Fibroblast of lung (primary cell): ENCODE measurements at regions not wholly inside any gene's neighbourhood (a gene's known extent, or its start where the extent isn't known, plus 50 kb on each side); places are given as distances from the start of the nearest gene placed in this dataset.

Experiments
- EZH2 ChIP-seq: IDR thresholded peaks from 2 replicates; pipeline ENCODE4 v1.5.1; 2012; ENCODE audit warnings: low read length, control low read depth, mild to moderate bottlenecking; ENCODE audit errors: missing control alignments
- TF ChIP-seq, protein P1 (sequence below), 2 donors: IDR thresholded peaks in 1 of 2; conservative IDR thresholded peaks in 1 of 2; 1 replicate in 1 of 2; 2 replicates in 1 of 2; pipeline ENCODE4 v1.5.1; 2011 to 2012; ENCODE audit warnings: low read length in 2 of 2, control low read depth in 1 of 2, inconsistent platforms in 1 of 2, low read depth in 1 of 2, mild to moderate bottlenecking in 1 of 2

DNA sequence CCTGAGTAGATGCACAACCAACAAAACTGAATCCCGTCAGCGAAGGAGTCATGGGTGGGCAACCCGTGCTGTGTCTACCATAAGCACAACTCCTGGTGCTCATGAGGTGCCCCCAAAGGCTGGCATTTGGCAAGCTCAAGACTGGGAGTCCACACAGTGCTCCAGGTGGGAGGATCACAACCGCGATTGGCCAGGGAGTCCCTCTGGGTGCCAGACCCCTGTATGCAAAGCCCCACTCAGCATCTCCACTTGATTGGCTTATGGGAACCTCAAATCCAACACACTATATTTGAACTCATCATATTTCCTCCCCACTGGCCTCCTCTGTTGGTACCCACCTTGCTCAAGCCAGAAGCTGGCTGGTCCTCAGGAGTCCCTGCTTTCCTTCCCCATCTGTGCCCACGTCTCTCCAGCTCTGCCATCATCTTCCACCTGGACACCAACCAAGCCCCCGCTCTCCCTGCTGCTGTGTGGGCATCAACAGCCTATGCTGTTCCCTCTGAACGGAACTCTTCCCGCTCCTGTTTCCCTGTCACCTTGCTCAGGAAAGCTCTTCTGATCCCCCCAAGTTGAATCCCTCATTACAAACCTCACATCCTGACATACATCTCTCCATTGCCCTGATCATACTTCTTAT is 142.3 kb upstream of the PTPN1 start:
- TF ChIP-seq, protein P1, sequence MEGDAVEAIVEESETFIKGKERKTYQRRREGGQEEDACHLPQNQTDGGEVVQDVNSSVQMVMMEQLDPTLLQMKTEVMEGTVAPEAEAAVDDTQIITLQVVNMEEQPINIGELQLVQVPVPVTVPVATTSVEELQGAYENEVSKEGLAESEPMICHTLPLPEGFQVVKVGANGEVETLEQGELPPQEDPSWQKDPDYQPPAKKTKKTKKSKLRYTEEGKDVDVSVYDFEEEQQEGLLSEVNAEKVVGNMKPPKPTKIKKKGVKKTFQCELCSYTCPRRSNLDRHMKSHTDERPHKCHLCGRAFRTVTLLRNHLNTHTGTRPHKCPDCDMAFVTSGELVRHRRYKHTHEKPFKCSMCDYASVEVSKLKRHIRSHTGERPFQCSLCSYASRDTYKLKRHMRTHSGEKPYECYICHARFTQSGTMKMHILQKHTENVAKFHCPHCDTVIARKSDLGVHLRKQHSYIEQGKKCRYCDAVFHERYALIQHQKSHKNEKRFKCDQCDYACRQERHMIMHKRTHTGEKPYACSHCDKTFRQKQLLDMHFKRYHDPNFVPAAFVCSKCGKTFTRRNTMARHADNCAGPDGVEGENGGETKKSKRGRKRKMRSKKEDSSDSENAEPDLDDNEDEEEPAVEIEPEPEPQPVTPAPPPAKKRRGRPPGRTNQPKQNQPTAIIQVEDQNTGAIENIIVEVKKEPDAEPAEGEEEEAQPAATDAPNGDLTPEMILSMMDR (conservative IDR thresholded peaks at IDR 0.05 in 1 of 2, IDR thresholded peaks at IDR 0.05 in 1 of 2; ENCODE audit: low read depth in 1 of 2, low read length in 2 of 2), result no peak
- TF ChIP-seq EZH2, result no peak
